HG03175 (cell line): ENCODE measurements at regions not wholly inside any gene's neighbourhood (a gene's known extent, or its start where the extent isn't known, plus 50 kb on each side); places are given as distances from the start of the nearest gene placed in this dataset.

ENCODE experiments used
- ATAC-seq: cut with Tn5 transposase; IDR thresholded peaks from one replicate; pipeline ENCODE4 v1.9.1; 2021; ENCODE audit warnings: mild to moderate bottlenecking, moderate library complexity; ENCODE audit not compliant: unreplicated experiment

GRCh38 chr18:75554644-75555185, 127.2 kb upstream of the SMIM21 start:
- ATAC-seq = no peak

- no peak for ATAC-seq
Measured at GRCh38 chr18:75554176-75554575, 126.7 kb upstream of the SMIM21 start.

DNA sequence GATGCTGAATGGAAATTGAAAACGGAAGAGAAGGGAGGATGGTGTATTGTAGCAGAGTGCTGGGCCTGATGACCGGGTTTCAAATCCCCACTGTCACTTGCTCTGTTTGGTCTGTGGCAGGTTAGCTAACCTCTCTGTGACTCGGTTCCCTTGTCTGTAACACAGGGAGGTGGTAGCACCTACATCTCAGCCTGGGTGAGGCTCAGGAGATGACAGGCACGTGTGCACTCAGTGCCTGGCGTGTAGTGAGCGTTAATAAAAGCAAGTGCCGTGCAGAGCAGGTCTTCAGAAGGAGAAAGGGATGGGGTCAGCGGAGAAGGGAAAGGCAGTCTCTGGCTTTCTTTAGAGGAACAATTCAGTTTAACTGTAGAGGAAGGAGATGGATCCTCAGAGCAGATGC, 125.5 kb upstream of the SMIM21 start:
- no peak for ATAC-seq

DNA sequence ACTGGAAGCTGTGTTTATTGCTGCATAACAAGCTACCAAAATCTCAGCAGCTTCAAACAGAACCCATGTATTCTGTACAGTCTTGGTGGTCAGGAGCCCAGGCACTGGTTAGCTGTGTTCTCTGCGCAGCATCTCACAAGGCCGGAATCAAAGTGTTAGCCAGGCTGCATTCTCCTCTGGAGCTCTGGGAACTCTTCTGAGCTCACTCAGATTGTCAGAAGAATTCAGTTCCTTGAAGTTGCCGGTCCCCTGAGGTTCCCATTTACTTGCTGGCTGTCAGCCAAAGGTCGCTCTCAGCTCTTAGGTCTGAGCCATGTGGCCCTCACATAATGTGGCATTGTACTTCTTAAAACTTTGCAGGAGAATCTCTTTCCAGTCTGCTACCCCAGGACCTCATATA, 123.6 kb upstream of the SMIM21 start:
- no peak for ATAC-seq

DNA sequence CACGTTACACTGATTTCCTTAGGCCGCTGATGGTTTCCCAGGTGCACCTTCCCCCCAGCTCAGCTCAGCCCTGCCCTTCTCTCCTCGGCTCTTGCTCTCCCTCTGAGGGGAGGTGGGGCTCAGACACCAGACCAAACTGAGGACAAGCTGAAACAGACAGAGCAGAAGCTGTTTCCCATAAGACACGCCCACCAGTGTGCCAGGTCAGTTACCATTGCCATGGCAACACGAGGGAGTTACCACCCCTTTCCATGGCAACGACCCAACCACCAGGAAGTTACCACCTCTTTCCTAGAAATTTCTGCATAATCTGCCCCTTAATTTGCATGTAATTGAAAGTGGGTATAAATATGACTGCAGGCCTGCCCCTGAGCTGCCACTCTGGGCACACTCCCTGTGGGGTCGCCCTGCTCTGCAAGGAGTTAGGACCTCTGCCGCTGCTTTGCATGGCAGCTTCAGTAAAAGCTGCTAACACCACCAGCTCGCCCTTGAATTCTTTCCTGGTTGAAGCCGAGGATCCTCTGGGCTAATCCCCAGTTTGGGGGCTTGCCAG, 120.9 kb upstream of the SMIM21 start:
- ATAC-seq = no peak

DNA sequence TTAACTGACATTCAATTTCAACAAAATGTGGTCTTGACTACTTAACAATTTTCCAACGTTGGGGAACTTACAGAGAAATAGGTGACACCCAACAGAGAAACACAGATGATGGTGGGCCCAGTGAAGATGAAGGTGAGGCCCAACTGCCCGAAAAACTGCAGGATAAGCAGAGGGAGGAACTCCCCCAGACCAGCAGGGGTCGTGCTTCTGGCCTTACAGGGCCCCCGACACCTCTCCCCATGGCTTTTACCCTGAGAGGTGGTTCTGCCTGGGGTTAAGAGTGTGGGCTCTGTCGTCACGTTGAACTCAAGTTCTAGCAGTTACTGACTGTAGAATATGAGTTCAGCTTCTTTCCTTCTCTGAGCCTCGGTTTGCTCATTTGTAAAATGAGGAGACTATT, 119.5 kb upstream of the SMIM21 start:
- ATAC-seq = no peak

DNA sequence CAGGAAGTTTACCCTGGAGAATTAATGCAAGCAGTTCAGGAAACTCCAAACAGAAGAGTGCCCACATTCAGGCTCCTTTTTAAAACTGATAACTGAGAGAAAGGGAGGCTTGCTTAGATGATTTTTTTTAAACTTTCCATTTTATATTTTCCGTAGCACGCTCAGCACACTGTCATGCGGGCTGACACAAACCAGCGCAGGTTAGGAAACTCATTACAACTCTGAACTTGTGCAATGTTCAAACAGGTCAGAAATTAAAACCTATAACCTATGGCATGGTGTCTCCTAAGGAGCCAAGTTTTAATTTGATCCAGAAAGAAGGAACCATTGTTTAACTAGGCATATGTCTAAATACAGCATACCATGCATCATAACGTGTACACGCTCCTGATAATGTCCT, 117.7 kb upstream of the SMIM21 start:
- ATAC-seq = no peak

DNA sequence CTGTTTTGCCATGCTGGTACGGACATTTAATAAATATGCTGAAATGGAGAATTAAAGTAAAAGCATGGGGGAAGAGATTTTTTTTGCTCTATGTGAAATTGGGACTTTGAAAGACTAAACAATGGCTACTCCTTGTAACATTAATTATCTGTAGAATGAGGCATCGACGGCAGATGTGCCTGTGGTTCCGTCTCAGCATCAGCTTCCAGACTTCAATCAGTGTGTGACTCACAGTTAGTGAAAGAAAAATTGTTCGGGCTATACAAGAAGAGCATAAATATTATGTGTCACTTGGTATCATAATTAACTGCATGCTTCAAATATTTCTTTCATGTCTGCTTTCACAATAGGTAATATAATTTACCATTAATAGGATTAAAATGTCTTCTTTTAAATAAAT, 117.0 kb upstream of the SMIM21 start:
- no peak for ATAC-seq

DNA sequence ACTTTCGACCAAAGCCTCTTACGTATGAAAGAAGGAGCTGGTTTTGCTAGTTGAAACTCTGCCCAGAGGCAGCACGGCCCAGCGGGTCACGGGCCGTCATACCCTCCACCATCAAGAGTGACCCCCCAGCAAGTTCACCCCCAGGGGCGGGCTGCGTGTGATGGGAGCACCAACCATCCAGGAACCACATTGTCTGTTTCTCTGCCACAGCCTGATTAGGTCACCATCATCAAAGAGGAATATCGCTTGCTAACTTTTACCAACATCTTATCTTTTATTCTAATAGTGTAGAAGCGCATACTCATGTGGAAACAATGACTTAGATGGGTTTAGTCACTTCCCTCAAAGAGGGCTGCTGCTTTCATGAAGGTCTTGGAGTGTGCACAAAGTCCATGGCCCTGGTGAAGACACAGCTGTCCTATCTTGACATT, 116.6 kb upstream of the SMIM21 start:
- ATAC-seq = no peak

DNA sequence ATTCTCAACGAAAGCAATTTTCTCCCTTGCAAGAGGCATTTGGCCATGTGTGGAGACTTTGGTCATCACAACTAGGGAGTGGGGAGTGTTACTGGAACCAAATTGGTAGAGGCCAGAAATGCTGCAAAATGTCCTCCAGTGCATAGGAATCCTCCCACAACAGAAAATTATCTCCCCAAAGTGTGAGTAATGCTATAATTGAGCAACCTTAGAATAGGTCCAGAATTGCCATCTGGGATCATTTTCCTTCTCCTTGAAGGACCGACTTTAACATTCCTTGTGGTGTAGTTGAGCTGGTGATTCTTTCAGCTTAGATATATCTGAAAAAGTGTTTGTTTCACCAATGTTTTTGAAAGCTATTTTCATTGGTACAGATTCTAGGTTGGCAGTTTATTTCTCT, 111.2 kb upstream of the SMIM21 start:
- ATAC-seq = no peak

DNA sequence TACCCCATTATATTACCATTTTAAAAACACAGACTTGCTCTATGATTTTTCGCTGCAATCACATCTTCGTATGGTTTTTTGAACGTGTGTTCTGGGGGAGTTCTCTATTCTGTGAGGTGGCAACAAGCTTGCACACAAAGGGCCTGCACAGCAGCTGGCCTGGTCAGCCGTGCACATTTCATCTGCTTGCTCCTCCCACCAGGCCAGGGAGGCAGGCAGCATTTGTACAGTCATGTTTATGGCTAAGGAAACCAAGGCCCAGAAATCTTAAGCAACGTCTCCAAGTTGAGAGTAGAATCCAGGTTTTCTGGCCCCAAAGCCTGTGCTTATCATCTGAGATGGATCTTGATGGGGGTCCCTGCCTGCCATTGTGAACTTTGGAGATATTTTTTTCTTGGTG, 106.4 kb upstream of the SMIM21 start:
- ATAC-seq = no peak

DNA sequence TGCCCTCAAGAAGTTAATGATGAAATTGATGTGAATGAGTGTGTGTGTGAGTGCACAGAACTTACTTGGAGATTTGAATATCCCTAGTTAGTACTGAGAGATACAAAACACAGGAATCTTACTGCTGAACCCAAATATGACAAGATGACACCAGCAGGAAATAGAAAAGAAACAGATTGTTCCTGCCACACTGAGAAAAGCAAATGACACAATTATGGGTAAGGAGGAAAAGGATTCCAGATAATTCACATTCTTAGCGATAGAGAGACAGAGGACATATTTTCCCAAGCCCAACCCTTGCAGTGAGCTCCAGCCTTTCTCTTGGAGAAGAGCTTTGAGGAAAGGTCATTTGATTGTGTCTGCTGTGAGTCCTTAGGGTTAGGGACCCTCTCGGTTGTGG, 105.7 kb upstream of the SMIM21 start:
- ATAC-seq = no peak

DNA sequence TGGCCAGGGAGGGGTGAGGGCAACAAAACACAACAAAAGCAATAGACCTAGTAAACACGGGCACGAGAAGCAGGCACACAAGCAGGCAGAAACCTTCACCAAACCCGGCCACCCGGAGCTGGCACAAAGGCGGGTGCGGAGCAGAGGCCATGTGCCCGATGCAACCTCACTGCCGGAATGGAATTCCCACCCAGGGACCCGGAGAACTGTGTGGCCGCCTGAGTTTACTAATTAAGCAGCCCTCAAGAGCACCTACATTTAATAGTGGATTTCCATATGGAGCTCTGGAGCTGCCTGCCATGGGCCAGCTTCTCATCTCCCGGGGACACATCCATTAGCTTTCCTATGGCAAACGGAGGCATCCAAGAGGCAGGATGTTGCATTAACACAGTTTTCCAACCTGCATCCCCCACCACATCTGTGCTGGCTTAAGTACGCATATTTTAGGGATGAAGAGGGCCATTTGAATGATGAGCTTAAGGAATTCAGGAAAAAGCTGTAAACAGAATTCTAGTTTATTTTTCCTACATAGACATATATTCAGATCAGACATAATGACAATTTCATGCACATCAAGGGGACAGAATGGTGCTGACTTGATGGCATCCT, 104.5 kb upstream of the SMIM21 start:
- no peak for ATAC-seq

GRCh38 chr18:75531212-75531850, 103.8 kb upstream of the SMIM21 start:
- no peak for ATAC-seq

- no peak for ATAC-seq
Measured at GRCh38 chr18:75530566-75531211, 103.2 kb upstream of the SMIM21 start.

GRCh38 chr18:75530118-75530517, 102.6 kb upstream of the SMIM21 start:
- ATAC-seq = no peak

GRCh38 chr18:75529394-75529793, 101.9 kb upstream of the SMIM21 start:
- no peak for ATAC-seq

GRCh38 chr18:75527848-75528685, 100.6 kb upstream of the SMIM21 start:
- ATAC-seq = no peak

GRCh38 chr18:75526038-75526437, 98.5 kb upstream of the SMIM21 start:
- no peak for ATAC-seq

DNA sequence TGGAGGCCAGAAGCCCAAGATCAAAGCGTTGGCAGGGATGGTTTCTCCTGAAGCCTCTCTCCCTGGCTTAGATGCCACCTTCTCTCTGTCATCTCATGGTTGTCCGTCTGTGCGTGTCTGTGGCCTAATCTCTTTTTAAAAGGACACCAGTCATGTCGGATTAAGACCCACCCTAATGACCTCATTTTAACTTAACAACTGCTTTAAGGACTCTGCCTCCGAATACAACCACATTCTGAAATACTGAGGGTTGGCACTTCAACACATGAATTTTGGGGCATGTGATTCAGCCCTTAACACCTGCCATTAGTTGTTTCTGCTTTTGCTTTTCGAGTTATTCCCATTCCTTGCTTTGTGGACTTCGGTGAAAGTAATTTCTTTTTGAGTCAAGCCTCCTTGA, 97.8 kb upstream of the SMIM21 start:
- ATAC-seq = no peak

GRCh38 chr18:75524841-75525240, 97.3 kb upstream of the SMIM21 start:
- no peak for ATAC-seq
